ENCODE measurements at regions not wholly inside any gene's neighbourhood (a gene's known extent, or its start where the extent isn't known, plus 50 kb on each side); places are given as distances from the start of the nearest gene placed in this dataset.

DNA sequence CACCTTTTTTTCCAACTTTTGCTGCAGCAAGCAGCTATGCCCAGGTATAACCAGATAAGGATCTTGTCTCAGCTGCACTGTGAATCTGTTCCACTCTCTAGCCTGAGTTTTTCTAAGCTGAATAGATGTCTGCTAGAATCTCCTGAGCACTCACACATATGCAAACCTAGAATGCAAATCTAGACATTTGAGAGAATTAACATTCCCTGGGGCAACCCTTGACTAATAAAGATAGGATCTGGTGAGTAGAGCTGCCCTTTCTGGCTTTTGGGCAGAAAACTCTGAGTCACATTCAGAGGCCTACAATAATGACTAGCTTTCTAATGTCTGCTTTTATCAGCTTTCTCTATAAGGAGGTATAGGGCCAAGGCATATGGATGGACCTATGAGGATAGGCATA is 61.4 kb upstream of the BARHL2 start:
- no peak for DNase-seq

- no peak for DNase-seq
Measured at GRCh38 chr1:90773812-90774211, 56.7 kb upstream of the BARHL2 start.

- DNase-seq, result no peak
Measured at GRCh38 chr1:90768826-90769225, 51.7 kb upstream of the BARHL2 start.

GRCh38 chr1:90768098-90768497 is 51.0 kb upstream of the BARHL2 start:
- no peak for DNase-seq
